ENCODE measurements at regions not wholly inside any gene's neighbourhood (a gene's known extent, or its start where the extent isn't known, plus 50 kb on each side); places are given as distances from the start of the nearest gene placed in this dataset.

GRCh38 chr20:48292806-48293205 is 507.5 kb upstream of the SULF2 start:
- TF ChIP-seq ZNF274 (IDR thresholded peaks at IDR 0.05; ENCODE audit: low read depth, low read length) (no peak), SUZ12 (IDR thresholded peaks at IDR 0.05; ENCODE audit: extremely low read depth, insufficient read depth, insufficient read length) (no peak)
